GM10266 (cell line): ENCODE measurements at regions not wholly inside any gene's neighbourhood (a gene's known extent, or its start where the extent isn't known, plus 50 kb on each side); places are given as distances from the start of the nearest gene placed in this dataset.
A peak's percentile ranks its signal among the peaks of the same experiment; 100 is the strongest.

Experiments
- DNase-seq: peaks from one replicate; pipeline ENCODE4 v3.0.0; 2012; ENCODE audit errors: extremely low spot score
- TF ChIP-seq, protein P1 (sequence below): IDR thresholded peaks from 2 replicates; pipeline ENCODE4 v1.5.1; 2012; ENCODE audit warnings: mild to moderate bottlenecking, low read depth; ENCODE audit not compliant: control insufficient read depth, insufficient read depth; ENCODE audit errors: missing control alignments

DNA sequence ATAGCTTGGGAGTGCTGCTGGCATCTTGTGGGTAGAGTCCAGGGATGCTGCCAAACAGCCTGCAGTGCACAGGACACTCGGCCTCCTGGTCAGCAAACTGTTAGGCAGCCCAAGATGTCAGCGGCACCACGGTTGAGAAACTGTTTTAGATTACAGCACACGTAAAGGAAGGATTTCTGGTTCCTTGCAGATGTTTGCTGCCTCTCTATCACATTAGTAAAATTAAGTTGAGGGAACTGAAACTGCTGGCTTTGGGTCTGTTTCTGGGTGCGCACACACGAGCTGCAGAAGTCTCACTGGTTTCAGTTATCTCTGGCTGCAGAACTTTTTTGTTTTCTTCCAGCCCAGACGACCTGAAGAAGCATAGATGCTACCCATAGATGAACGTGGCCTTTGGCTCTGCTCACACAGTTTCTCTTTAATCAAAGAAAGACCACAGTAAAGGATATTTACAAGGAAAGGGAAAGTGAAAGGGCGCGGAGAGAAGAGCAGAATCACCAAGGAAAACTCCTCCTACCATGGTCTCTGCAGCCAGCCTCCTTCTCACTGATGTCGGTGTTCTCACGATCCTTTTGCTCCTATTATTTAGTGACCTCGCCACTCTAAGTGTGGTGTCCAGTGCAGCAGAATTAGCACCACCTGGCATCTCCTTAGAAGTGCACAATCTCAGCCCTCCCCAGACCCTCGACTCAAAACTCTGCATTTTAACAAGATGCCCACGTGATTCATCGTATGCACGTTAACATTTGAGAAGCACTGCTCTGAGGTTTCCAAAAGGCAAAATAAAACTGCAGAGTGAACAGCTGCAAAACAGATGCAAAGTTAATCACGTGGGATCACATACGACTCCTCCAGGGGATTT is 50.6 kb upstream of the AKAP13 start:
- TF ChIP-seq, protein P1, sequence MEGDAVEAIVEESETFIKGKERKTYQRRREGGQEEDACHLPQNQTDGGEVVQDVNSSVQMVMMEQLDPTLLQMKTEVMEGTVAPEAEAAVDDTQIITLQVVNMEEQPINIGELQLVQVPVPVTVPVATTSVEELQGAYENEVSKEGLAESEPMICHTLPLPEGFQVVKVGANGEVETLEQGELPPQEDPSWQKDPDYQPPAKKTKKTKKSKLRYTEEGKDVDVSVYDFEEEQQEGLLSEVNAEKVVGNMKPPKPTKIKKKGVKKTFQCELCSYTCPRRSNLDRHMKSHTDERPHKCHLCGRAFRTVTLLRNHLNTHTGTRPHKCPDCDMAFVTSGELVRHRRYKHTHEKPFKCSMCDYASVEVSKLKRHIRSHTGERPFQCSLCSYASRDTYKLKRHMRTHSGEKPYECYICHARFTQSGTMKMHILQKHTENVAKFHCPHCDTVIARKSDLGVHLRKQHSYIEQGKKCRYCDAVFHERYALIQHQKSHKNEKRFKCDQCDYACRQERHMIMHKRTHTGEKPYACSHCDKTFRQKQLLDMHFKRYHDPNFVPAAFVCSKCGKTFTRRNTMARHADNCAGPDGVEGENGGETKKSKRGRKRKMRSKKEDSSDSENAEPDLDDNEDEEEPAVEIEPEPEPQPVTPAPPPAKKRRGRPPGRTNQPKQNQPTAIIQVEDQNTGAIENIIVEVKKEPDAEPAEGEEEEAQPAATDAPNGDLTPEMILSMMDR, result no peak
- DNase-seq, result peak; percentile 65
